H1 (cell line): ENCODE measurements at regions not wholly inside any gene's neighbourhood (a gene's known extent, or its start where the extent isn't known, plus 50 kb on each side); places are given as distances from the start of the nearest gene placed in this dataset.

Experiments used
- CTCF ChIA-PET: fragments of 300-600 bp; sonication (Branson Sonifier 250); formaldehyde crosslinking; loops from one replicate; lab custom pipeline; 2021; ENCODE audit not compliant: partially characterized antibody; lab: Charles Lee
- POLR2A ChIA-PET: fragments of 300-600 bp; sonication (Branson Sonifier 250); formaldehyde crosslinking; loops from one replicate; lab custom pipeline; 2021; ENCODE audit warnings: inconsistent platforms; ENCODE audit not compliant: partially characterized antibody; lab: Charles Lee
- DNase-seq, 2 experiments: peaks; one replicate each; pipeline versions ENCODE4 v3.0.0 to v3.0.0-alpha.2; 2010 to 2022; ENCODE audit warnings: low spot score in 2 of 2, low read depth in 1 of 2, mixed read lengths in 1 of 2
- FAIRE-seq: peaks from 2 replicates; lab custom pipeline; 2011; peaks lifted over from hg19 to GRCh38; lab: Jason Lieb, UNC
- H2AFZ ChIP-seq: 2 replicates; pipeline ENCODE4 v1.8.1; 2012; ENCODE audit warnings: low read length, inconsistent platforms
- H2AK5ac ChIP-seq: 2 replicates; pipeline ENCODE4 v1.6.1; 2013; ENCODE audit warnings: low read depth, low read length
- H2BK120ac ChIP-seq: replicated peaks from 2 replicates; pipeline ENCODE3; 2013; ENCODE audit warnings: low read depth, low read length, inconsistent platforms
- H2BK12ac ChIP-seq: 2 replicates; pipeline ENCODE4 v1.6.1; 2013; ENCODE audit warnings: low read depth, low read length
- H2BK15ac ChIP-seq: 2 replicates; pipeline ENCODE4 v1.6.1; 2013; ENCODE audit warnings: low read length
- H2BK20ac ChIP-seq: 2 replicates; pipeline ENCODE4 v1.6.1; 2013; ENCODE audit warnings: low read length
- H2BK5ac ChIP-seq: 2 replicates; pipeline ENCODE4 v1.6.1; 2013; ENCODE audit warnings: low read depth, low read length
- H3K14ac ChIP-seq: 2 replicates; pipeline ENCODE4 v1.6.1; 2013; ENCODE audit warnings: inconsistent platforms; ENCODE audit not compliant: insufficient read length
- H3K18ac ChIP-seq: 2 replicates; pipeline ENCODE4 v1.6.1; 2013; ENCODE audit warnings: low read length; ENCODE audit errors: extremely low read depth
- H3K23ac ChIP-seq: 2 replicates; pipeline ENCODE4 v1.6.1; 2013; ENCODE audit warnings: inconsistent platforms; ENCODE audit not compliant: insufficient read length
- H3K23me2 ChIP-seq: 2 replicates; pipeline ENCODE4 v1.6.1; 2013; ENCODE audit warnings: low read depth, low read length
- H3K27ac ChIP-seq: 2 replicates; pipeline ENCODE4 v1.6.1; 2011; ENCODE audit warnings: low read depth, low read length, inconsistent platforms
- H3K27me3 ChIP-seq, 4 experiments: replicated peaks in 1 of 4; 1 replicate in 1 of 4; 2 replicates in 3 of 4; pipeline versions ENCODE4 v1.6.1 to v1.8.1; 2011 to 2013; ENCODE audit warnings: low read length in 3 of 4, mild to moderate bottlenecking in 3 of 4, inconsistent platforms in 2 of 4, mixed read lengths in 2 of 4, moderate library complexity in 1 of 4; ENCODE audit not compliant: control insufficient read depth in 3 of 4, insufficient read depth in 3 of 4; ENCODE audit errors: extremely low read depth in 1 of 4
- H3K36me3 ChIP-seq, 4 experiments: 2 replicates each; pipeline versions ENCODE4 v1.6.1 to v1.8.1; 2011 to 2013; ENCODE audit warnings: mild to moderate bottlenecking in 4 of 4, low read length in 3 of 4, moderate library complexity in 2 of 4, control low read depth in 1 of 4, inconsistent platforms in 1 of 4; ENCODE audit not compliant: insufficient read depth in 4 of 4, control insufficient read depth in 2 of 4
- H3K4ac ChIP-seq: replicated peaks from 2 replicates; pipeline ENCODE3; 2013; ENCODE audit warnings: low read length, low read depth, mixed read lengths, inconsistent platforms; ENCODE audit not compliant: insufficient read length
- H3K4me1 ChIP-seq, 4 experiments: replicated peaks in 1 of 4; 1 replicate in 1 of 4; 2 replicates in 3 of 4; pipeline versions ENCODE4 v1.6.1 to v1.8.1; 2011 to 2013; ENCODE audit warnings: low read length in 3 of 4, inconsistent platforms in 2 of 4, mixed read lengths in 1 of 4; ENCODE audit not compliant: insufficient read depth in 4 of 4, control insufficient read depth in 3 of 4
- H3K4me2 ChIP-seq, 2 experiments: 2 replicates each; pipeline versions ENCODE4 v1.6.1 to v1.8.1; 2011 to 2013; ENCODE audit warnings: low read depth in 2 of 2, low read length in 2 of 2, control low read depth in 1 of 2, inconsistent platforms in 1 of 2, mild to moderate bottlenecking in 1 of 2; ENCODE audit not compliant: insufficient read depth in 1 of 2
- H3K4me3 ChIP-seq, 4 experiments: fragments of 200-600, 300-600 bp in 1 of 4; sonication (generic), shearing (Covaris generic), sonication (Bioruptor Twin) in 1 of 4; 2 replicates each; pipeline versions ENCODE4 v1.5.1 to v1.8.1; 2011 to 2016; ENCODE audit warnings: low read length in 4 of 4, low read depth in 3 of 4, control low read depth in 2 of 4, inconsistent platforms in 2 of 4, mild to moderate bottlenecking in 2 of 4, mixed read lengths in 1 of 4, moderate library complexity in 1 of 4; ENCODE audit not compliant: insufficient read depth in 2 of 4; ENCODE audit errors: extremely low read depth in 1 of 4
- H3K56ac ChIP-seq: replicated peaks from 2 replicates; pipeline ENCODE3; 2013; ENCODE audit warnings: low read depth, mild to moderate bottlenecking, mixed read lengths, low read length, inconsistent platforms; ENCODE audit not compliant: insufficient read length
- H3K79me1 ChIP-seq: 2 replicates; pipeline ENCODE4 v1.6.1; 2013; ENCODE audit warnings: low read depth, low read length, control low read depth
- H3K79me2 ChIP-seq, 2 experiments: 2 replicates each; pipeline versions ENCODE4 v1.6.1 to v1.8.1; 2012 to 2013; ENCODE audit warnings: low read length in 2 of 2, mild to moderate bottlenecking in 2 of 2, inconsistent platforms in 1 of 2; ENCODE audit not compliant: insufficient read depth in 2 of 2, control insufficient read depth in 1 of 2
- H3K9ac ChIP-seq, 4 experiments: replicated peaks in 1 of 4; 1 replicate in 1 of 4; 2 replicates in 3 of 4; pipeline versions ENCODE4 v1.6.1 to v1.8.1; 2011 to 2013; ENCODE audit warnings: low read depth in 3 of 4, low read length in 3 of 4, control low read depth in 2 of 4, mild to moderate bottlenecking in 2 of 4, moderate library complexity in 2 of 4, inconsistent platforms in 1 of 4; ENCODE audit errors: extremely low read depth in 1 of 4
- H3K9me3 ChIP-seq, 2 experiments: 2 replicates each; pipeline versions ENCODE4 v1.6.1 to v1.8.1; 2012 to 2013; ENCODE audit warnings: mild to moderate bottlenecking in 2 of 2, moderate library complexity in 2 of 2, control low read depth in 1 of 2, inconsistent platforms in 1 of 2, low read depth in 1 of 2, low read length in 1 of 2, mixed read lengths in 1 of 2; ENCODE audit not compliant: insufficient read depth in 2 of 2
- H4K20me1 ChIP-seq, 2 experiments: replicated peaks in 1 of 2; 2 replicates each; pipeline versions ENCODE3 to v1.8.1; 2011 to 2013; ENCODE audit warnings: inconsistent platforms in 2 of 2, low read length in 2 of 2, mild to moderate bottlenecking in 1 of 2; ENCODE audit not compliant: insufficient read depth in 2 of 2, control insufficient read depth in 1 of 2
- H4K5ac ChIP-seq: 2 replicates; pipeline ENCODE4 v1.6.1; 2013; ENCODE audit warnings: low read length, low read depth, mixed read lengths, inconsistent platforms; ENCODE audit not compliant: insufficient read length
- H4K8ac ChIP-seq: 2 replicates; pipeline ENCODE4 v1.8.0; 2013; ENCODE audit warnings: mild to moderate bottlenecking, moderate library complexity, low read length, inconsistent platforms; ENCODE audit not compliant: insufficient read depth; ENCODE audit errors: extremely low read depth
- H4K91ac ChIP-seq: replicated peaks from 2 replicates; pipeline ENCODE3; 2013; ENCODE audit warnings: low read length, mixed read lengths, inconsistent platforms; ENCODE audit not compliant: insufficient read length
- BACH1 ChIP-seq: IDR thresholded peaks from 2 replicates; pipeline ENCODE4 v1.6.1; 2012; ENCODE audit warnings: low read length, improper control_type of control experiment
- CHD1 ChIP-seq: IDR thresholded peaks from 2 replicates; pipeline ENCODE4 v1.6.1; 2012; ENCODE audit warnings: low read depth, low read length, improper control_type of control experiment
- EGR1 ChIP-seq: IDR thresholded peaks from 2 replicates; pipeline ENCODE4 v1.6.1; 2011; ENCODE audit warnings: low read depth, low read length, borderline replicate concordance
- EP300 ChIP-seq, 2 experiments: IDR thresholded peaks; 1 replicate in 1 of 2; 2 replicates in 1 of 2; pipeline ENCODE4 v1.6.1; 2011 to 2012; ENCODE audit warnings: low read depth in 2 of 2, low read length in 2 of 2, mild to moderate bottlenecking in 2 of 2, borderline replicate concordance in 1 of 2, inconsistent platforms in 1 of 2, moderate library complexity in 1 of 2
- GABPA ChIP-seq: IDR thresholded peaks from 2 replicates; pipeline ENCODE4 v1.6.1; 2011; ENCODE audit warnings: mild to moderate bottlenecking, low read length, moderate library complexity, borderline replicate concordance; ENCODE audit not compliant: insufficient read depth
- HDAC6 ChIP-seq: IDR thresholded peaks from one replicate; pipeline ENCODE4 v1.7.1; 2012; ENCODE audit warnings: low read depth, mild to moderate bottlenecking, inconsistent platforms, low read length, moderate library complexity
- SP2 ChIP-seq: IDR thresholded peaks from 2 replicates; pipeline ENCODE4 v1.6.1; 2012; ENCODE audit warnings: mild to moderate bottlenecking, low read length, inconsistent platforms
- TCF12 ChIP-seq: IDR thresholded peaks from 2 replicates; pipeline ENCODE4 v1.6.1; 2011; ENCODE audit warnings: low read depth, mild to moderate bottlenecking, low read length
- TEAD4 ChIP-seq: IDR thresholded peaks from 2 replicates; pipeline ENCODE4 v1.6.1; 2012; ENCODE audit warnings: low read depth, low read length, inconsistent platforms, mixed read lengths
- ZNF274 ChIP-seq: IDR thresholded peaks from 2 replicates; pipeline ENCODE4 v1.7.0; 2012; ENCODE audit warnings: low read length, borderline replicate concordance; ENCODE audit errors: extremely low read depth
- WGBS, 2 experiments: shearing (Covaris generic) in 1 of 2; methylation state at CpG; one replicate each; pipeline versions ENCODE4 v1.1.6 to v1.1.7; 2013 to 2015; ENCODE audit warnings: low lambda C conversion rate in 2 of 2, mixed read lengths in 2 of 2, inconsistent platforms in 1 of 2, low coverage in 1 of 2, missing lambda C conversion rate in 1 of 2; ENCODE audit not compliant: insufficient replicate concordance in 2 of 2, insufficient coverage in 1 of 2, insufficient read length in 1 of 2; ENCODE audit errors: extremely low coverage in 1 of 2, missing lambda C conversion rate in 1 of 2; 5-methylcytosine and 5-hydroxymethylcytosine counted together
- TF ChIP-seq, protein P1 (sequence below): IDR thresholded peaks from 2 replicates; pipeline ENCODE4 v1.6.1; 2011; ENCODE audit warnings: low read depth, mild to moderate bottlenecking, low read length; ENCODE audit not compliant: insufficient read depth
- TF ChIP-seq, protein P2 (sequence below), 3 experiments: IDR thresholded peaks; 1 replicate in 2 of 3; 2 replicates in 1 of 3; pipeline versions ENCODE4 v1.5.1 to v1.6.1; 2011; ENCODE audit warnings: low read length in 3 of 3, mild to moderate bottlenecking in 3 of 3, inconsistent platforms in 2 of 3, low read depth in 1 of 3, moderate library complexity in 1 of 3; ENCODE audit not compliant: insufficient read depth in 1 of 3; ENCODE audit errors: control extremely low read depth in 1 of 3

GRCh38 chr11:121884626-121885025 is 231.4 kb downstream of the BLID start:
- Histone ChIP-seq H2BK12ac (no peak overlapping the region), H2AK5ac (no peak overlapping the region), H3K23ac (no peak overlapping the region), H3K79me1 (no peaks in the 10 kb centered on the region), H3K56ac (no peak overlapping the region), H3K79me2 (no peaks in the 10 kb centered on the region), H3K27me3 (no peaks in the 10 kb centered on the region), H2BK15ac (no peak overlapping the region), H3K23me2 (no peaks in the 10 kb centered on the region), H4K91ac (no peak overlapping the region), H3K4ac (no peak overlapping the region), H3K36me3 (no peaks in the 10 kb centered on the region), H3K14ac (no peak overlapping the region), H3K4me3 (no peak overlapping the region), H4K5ac (no peak overlapping the region), H3K9ac (no peak overlapping the region), H3K4me1 (no peaks in the 10 kb centered on the region), H2AFZ (no peak overlapping the region), H3K27ac (no peak overlapping the region), H3K4me2 (no peak overlapping the region), H3K18ac (no peak overlapping the region), H2BK20ac (no peak overlapping the region), H3K9me3 (no peaks in the 10 kb centered on the region), H4K20me1 (no peaks in the 10 kb centered on the region), H2BK120ac (no peak overlapping the region), H4K8ac (no peak overlapping the region), H2BK5ac (no peak overlapping the region)
- WGBS, 2 experiments = 92% methylated on average over 2 of the region's 2 CpGs; no CpG with 5 or more reads in 1 of the 2 experiments
- ChIA-PET CTCF (interaction anchor here (0.9 to 3.0 kb wide), 2 partner anchors 14 to 230 kb away, joined by 3 to 13 read pairs; no protein-coding TSS in a partner anchor), POLR2A (no interaction called here)
- DNase-seq = no peak
- FAIRE-seq = no peak
- no peak for TF ChIP-seq TEAD4
- no peak for TF ChIP-seq ZNF274
- TF ChIP-seq EGR1 = no peak
- TF ChIP-seq CHD1 = no peak
- TF ChIP-seq HDAC6 = no peak
- no peak for TF ChIP-seq EP300 (IDR thresholded peaks at IDR 0.05; ENCODE audit: borderline replicate concordance in 1 of 2, low read depth in 2 of 2, low read length in 2 of 2)
- TF ChIP-seq TCF12 = no peak
- no peak for TF ChIP-seq GABPA
- TF ChIP-seq, protein P1, sequence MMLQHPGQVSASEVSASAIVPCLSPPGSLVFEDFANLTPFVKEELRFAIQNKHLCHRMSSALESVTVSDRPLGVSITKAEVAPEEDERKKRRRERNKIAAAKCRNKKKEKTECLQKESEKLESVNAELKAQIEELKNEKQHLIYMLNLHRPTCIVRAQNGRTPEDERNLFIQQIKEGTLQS = no peak
- no peak for TF ChIP-seq BACH1
- TF ChIP-seq SP2 = no peak
- TF ChIP-seq, protein P2, sequence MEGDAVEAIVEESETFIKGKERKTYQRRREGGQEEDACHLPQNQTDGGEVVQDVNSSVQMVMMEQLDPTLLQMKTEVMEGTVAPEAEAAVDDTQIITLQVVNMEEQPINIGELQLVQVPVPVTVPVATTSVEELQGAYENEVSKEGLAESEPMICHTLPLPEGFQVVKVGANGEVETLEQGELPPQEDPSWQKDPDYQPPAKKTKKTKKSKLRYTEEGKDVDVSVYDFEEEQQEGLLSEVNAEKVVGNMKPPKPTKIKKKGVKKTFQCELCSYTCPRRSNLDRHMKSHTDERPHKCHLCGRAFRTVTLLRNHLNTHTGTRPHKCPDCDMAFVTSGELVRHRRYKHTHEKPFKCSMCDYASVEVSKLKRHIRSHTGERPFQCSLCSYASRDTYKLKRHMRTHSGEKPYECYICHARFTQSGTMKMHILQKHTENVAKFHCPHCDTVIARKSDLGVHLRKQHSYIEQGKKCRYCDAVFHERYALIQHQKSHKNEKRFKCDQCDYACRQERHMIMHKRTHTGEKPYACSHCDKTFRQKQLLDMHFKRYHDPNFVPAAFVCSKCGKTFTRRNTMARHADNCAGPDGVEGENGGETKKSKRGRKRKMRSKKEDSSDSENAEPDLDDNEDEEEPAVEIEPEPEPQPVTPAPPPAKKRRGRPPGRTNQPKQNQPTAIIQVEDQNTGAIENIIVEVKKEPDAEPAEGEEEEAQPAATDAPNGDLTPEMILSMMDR (IDR thresholded peaks at IDR 0.05; ENCODE audit: control extremely low read depth in 1 of 3, insufficient read depth in 1 of 3, low read depth in 1 of 3, low read length in 3 of 3) = no peak
